Natural killer cell (primary cell): ENCODE measurements at regions not wholly inside any gene's neighbourhood (a gene's known extent, or its start where the extent isn't known, plus 50 kb on each side); places are given as distances from the start of the nearest gene placed in this dataset.

Experiments
- ATAC-seq, 3 donors: fragments of 150-1000 bp in 2 of 3; fragments of 200-7000 bp in 1 of 3; cut with Tn5 transposase; 1 replicate in 1 of 3; 2 replicates in 2 of 3; pipeline ENCODE4 v1.10.0; 2021; ENCODE audit warnings: mild to moderate bottlenecking in 2 of 3, moderate library complexity in 2 of 3
- DNase-seq, 2 donors: peaks; one replicate each; pipeline versions ENCODE4 v3.0.0 to v3.0.0-alpha.2; 2013 to 2021; ENCODE audit warnings: mixed read lengths in 1 of 2
- H3K27ac ChIP-seq: one replicate; pipeline ENCODE4 v1.5.1; 2013; ENCODE audit warnings: mild to moderate bottlenecking, low read length
- H3K27me3 ChIP-seq: one replicate; pipeline ENCODE4 v1.6.1; 2013; ENCODE audit warnings: low read length; ENCODE audit not compliant: control insufficient read depth, insufficient read depth
- H3K36me3 ChIP-seq: one replicate; pipeline ENCODE4 v1.6.1; 2013; ENCODE audit warnings: low read length; ENCODE audit not compliant: control insufficient read depth, insufficient read depth
- H3K4me1 ChIP-seq: one replicate; pipeline ENCODE4 v1.6.1; 2013; ENCODE audit warnings: low read length; ENCODE audit not compliant: control insufficient read depth, insufficient read depth
- H3K4me3 ChIP-seq: one replicate; pipeline ENCODE4 v1.5.1; 2013; ENCODE audit warnings: low read length
- H3K9me3 ChIP-seq: one replicate; pipeline ENCODE4 v1.6.1; 2013; ENCODE audit warnings: low read length; ENCODE audit not compliant: control insufficient read depth, insufficient read depth
- H3K27ac Mint-ChIP-seq, 2 donors: one replicate each; pipeline ENCODE4 v1.8.0; 2022; ENCODE audit warnings: mild to moderate bottlenecking in 2 of 2, mixed read lengths in 2 of 2, moderate library complexity in 1 of 2
- H3K27me3 Mint-ChIP-seq, 2 donors: one replicate each; pipeline ENCODE4 v1.8.0; 2022; ENCODE audit warnings: low read depth in 2 of 2, mixed read lengths in 2 of 2
- H3K36me3 Mint-ChIP-seq: one replicate; pipeline ENCODE4 v1.8.0; 2022; ENCODE audit warnings: mixed read lengths
- H3K4me1 Mint-ChIP-seq, 2 donors: one replicate each; pipeline ENCODE4 v1.8.0; 2022; ENCODE audit warnings: mixed read lengths in 2 of 2
- H3K4me3 Mint-ChIP-seq: one replicate; pipeline ENCODE4 v1.8.0; 2022; ENCODE audit warnings: mild to moderate bottlenecking, moderate library complexity, mixed read lengths
- H3K9me3 Mint-ChIP-seq, 2 donors: one replicate each; pipeline ENCODE4 v1.8.0; 2022; ENCODE audit warnings: mixed read lengths in 2 of 2
- CTCF ChIP-seq: fragments of 200-600 bp; IDR thresholded peaks from one replicate; pipeline ENCODE4 v1.8.0; 2022; ENCODE audit warnings: antibody characterized with exemption
- WGBS: methylation state at CpG from one replicate; pipeline ENCODE4 v1.1.7; 2013; ENCODE audit warnings: missing lambda C conversion rate; ENCODE audit not compliant: insufficient coverage; 5-methylcytosine and 5-hydroxymethylcytosine counted together
- intact Hi-C: fragments of 100-400 bp; cut with micrococcal nuclease; formaldehyde crosslinking; loops from one replicate; pipeline ENCODE4 v1.14.2; 2022

GRCh38 chr6:62466607-62467006 is 180.6 kb upstream of the KHDRBS2 start:
- Histone ChIP-seq H3K27me3 (no peaks in the 10 kb centered on the region), H3K4me3 (no peak overlapping the region), H3K36me3 (no peaks in the 10 kb centered on the region), H3K27ac (no peak overlapping the region), H3K9me3 (no peaks in the 10 kb centered on the region), H3K4me1 (no peaks in the 10 kb centered on the region)
- Mint-ChIP-seq H3K36me3 (no peaks in the 10 kb centered on the region), H3K27ac (no peak overlapping the region), H3K4me1 (no peaks in the 10 kb centered on the region), H3K4me3 (no peak overlapping the region), H3K9me3 (peaks cover 12 to 23% of the 10 kb centered on the region in 2 donors), H3K27me3 (no peaks in the 10 kb centered on the region)
- WGBS: 75% methylated on average over 2 of the region's 2 CpGs
- intact Hi-C loops: no loop called here
- DNase-seq (no peak), ATAC-seq (no peak)
- no peak for TF ChIP-seq CTCF

- Mint-ChIP-seq H3K27me3 (no peaks in the 10 kb centered on the region), H3K36me3 (no peaks in the 10 kb centered on the region), H3K9me3 (peaks cover 12 to 23% of the 10 kb centered on the region in 2 donors), H3K4me3 (no peak overlapping the region), H3K4me1 (no peaks in the 10 kb centered on the region), H3K27ac (no peak overlapping the region)
- no peaks in the 10 kb centered on the region for H3K36me3 ChIP-seq
- no peaks in the 10 kb centered on the region for H3K27me3 ChIP-seq
- no peak overlapping the region for H3K4me3 ChIP-seq
- ATAC-seq (no peak), DNase-seq (no peak)
- intact Hi-C loops: no loop called here
- H3K9me3 ChIP-seq: no peaks in the 10 kb centered on the region
- 42% methylated on average over 2 of the region's 2 CpGs for WGBS
- TF ChIP-seq CTCF: no peak
- H3K27ac ChIP-seq: no peak overlapping the region
- H3K4me1 ChIP-seq: no peaks in the 10 kb centered on the region
Measured at GRCh38 chr6:62465206-62465605, 179.2 kb upstream of the KHDRBS2 start.

- H3K27me3 Mint-ChIP-seq: no peaks in the 10 kb centered on the region
- peaks cover 12 to 14% of the 10 kb centered on the region in 2 donors for H3K9me3 Mint-ChIP-seq
- ATAC-seq: no peak
Measured at GRCh38 chr6:62452586-62452985, 166.6 kb upstream of the KHDRBS2 start.

More at GRCh38 chr6:62452586-62452985, 166.6 kb upstream of the KHDRBS2 start:
- no peak overlapping the region for H3K4me3 Mint-ChIP-seq
- no peaks in the 10 kb centered on the region for H3K36me3 Mint-ChIP-seq
- no peaks in the 10 kb centered on the region for H3K9me3 ChIP-seq
- H3K27ac Mint-ChIP-seq: no peak overlapping the region
- DNase-seq: no peak
- H3K4me3 ChIP-seq: no peak overlapping the region
- no peak overlapping the region for H3K27ac ChIP-seq
- TF ChIP-seq CTCF: no peak
- WGBS: 0% methylated on average over 1 of the region's 2 CpGs
- intact Hi-C loops: no loop called here
- H3K4me1 Mint-ChIP-seq: no peaks in the 10 kb centered on the region
- no peaks in the 10 kb centered on the region for H3K36me3 ChIP-seq
- no peaks in the 10 kb centered on the region for H3K27me3 ChIP-seq
- no peaks in the 10 kb centered on the region for H3K4me1 ChIP-seq
